ENCODE measurements at regions not wholly inside any gene's neighbourhood (a gene's known extent, or its start where the extent isn't known, plus 50 kb on each side); places are given as distances from the start of the nearest gene placed in this dataset.

- no peak for DNase-seq
Measured at GRCh38 chr1:4598561-4598960, 55.8 kb upstream of the AJAP1 start.

- no peak for DNase-seq
Measured at GRCh38 chr1:4599521-4599920, 54.9 kb upstream of the AJAP1 start.

- no peak for DNase-seq
Measured at GRCh38 chr1:4599951-4600481, 54.4 kb upstream of the AJAP1 start.

GRCh38 chr1:4600615-4601460 lies 53.6 kb upstream of the AJAP1 start:
- no peak for DNase-seq

GRCh38 chr1:4601941-4602340 lies 52.5 kb upstream of the AJAP1 start:
- DNase-seq, result no peak

- no peak for DNase-seq
Measured at GRCh38 chr1:4602462-4603294, 51.7 kb upstream of the AJAP1 start.

GRCh38 chr1:4603295-4604110 lies 50.9 kb upstream of the AJAP1 start:
- DNase-seq, result no peak
